ENCODE measurements at regions not wholly inside any gene's neighbourhood (a gene's known extent, or its start where the extent isn't known, plus 50 kb on each side); places are given as distances from the start of the nearest gene placed in this dataset.
"Not testable (repeated sequence)": the region's sequence is repeated elsewhere in the genome, so short reads cannot be mapped to it uniquely, and the experiment has no call there.

GRCh38 chr2:64918220-64918886, 70.8 kb upstream of the SLC1A4 start:
- no peak for DNase-seq (ENCODE audit: low read depth)

GRCh38 chr2:64919261-64919660, 69.9 kb upstream of the SLC1A4 start:
- no peak for DNase-seq (ENCODE audit: low read depth)

GRCh38 chr2:64922482-64923384, 66.5 kb upstream of the SLC1A4 start:
- DNase-seq (ENCODE audit: low read depth): no peak

GRCh38 chr2:64923385-64923710, 65.9 kb upstream of the SLC1A4 start:
- DNase-seq (ENCODE audit: low read depth): no peak

GRCh38 chr2:64924170-64924934, 64.8 kb upstream of the SLC1A4 start:
- DNase-seq (ENCODE audit: low read depth): no peak

GRCh38 chr2:64925930-64926722, 63.1 kb upstream of the SLC1A4 start:
- DNase-seq (ENCODE audit: low read depth): not testable (repeated sequence)

- no peak for DNase-seq (ENCODE audit: low read depth)
Measured at GRCh38 chr2:64928813-64929212, 60.4 kb upstream of the SLC1A4 start.

- no peak for DNase-seq (ENCODE audit: low read depth)
Measured at GRCh38 chr2:64929333-64929732, 59.9 kb upstream of the SLC1A4 start.

GRCh38 chr2:64930258-64930671, 58.9 kb upstream of the SLC1A4 start:
- DNase-seq (ENCODE audit: low read depth): no peak

- no peak for DNase-seq (ENCODE audit: low read depth)
Measured at GRCh38 chr2:64931246-64932115, 57.7 kb upstream of the SLC1A4 start.

GRCh38 chr2:64932116-64932370, 57.2 kb upstream of the SLC1A4 start:
- DNase-seq (ENCODE audit: low read depth): no peak

- DNase-seq (ENCODE audit: low read depth): no peak
Measured at GRCh38 chr2:64932371-64933216, 56.6 kb upstream of the SLC1A4 start.

GRCh38 chr2:64934530-64934929, 54.7 kb upstream of the SLC1A4 start:
- no peak for DNase-seq (ENCODE audit: low read depth)

GRCh38 chr2:64936809-64937208, 52.4 kb upstream of the SLC1A4 start:
- no peak for DNase-seq (ENCODE audit: low read depth)

- not testable (repeated sequence) for DNase-seq (ENCODE audit: low read depth)
Measured at GRCh38 chr2:64937314-64937686, 51.9 kb upstream of the SLC1A4 start.

- DNase-seq (ENCODE audit: low read depth): no peak
Measured at GRCh38 chr2:64937687-64938491, 51.3 kb upstream of the SLC1A4 start.

- no peak for DNase-seq (ENCODE audit: low read depth)
Measured at GRCh38 chr2:64938607-64939285, 50.5 kb upstream of the SLC1A4 start.

GRCh38 chr2:64939332-64939917, 49.8 kb upstream of the SLC1A4 start:
- no peak for DNase-seq (ENCODE audit: low read depth)
